A673 (cell line): ENCODE measurements at regions not wholly inside any gene's neighbourhood (a gene's known extent, or its start where the extent isn't known, plus 50 kb on each side); places are given as distances from the start of the nearest gene placed in this dataset.

Experiments
- BruUV-seq: library from RNA; stranded (reverse); fragments of 400-500 nt; replicated peaks from 2 replicates; lab custom pipeline; 2021; lab: Mats Ljungman, UMichigan
- CTCF ChIA-PET: fragments of 300-600 bp; sonication (Branson Sonifier 250); formaldehyde crosslinking; loops from one replicate; lab custom pipeline; 2022; ENCODE audit warnings: antibody characterized with exemption; lab: Charles Lee
- POLR2A ChIA-PET: fragments of 300-600 bp; sonication (Branson Sonifier 250); formaldehyde crosslinking; loops from one replicate; lab custom pipeline; 2022; ENCODE audit warnings: antibody characterized with exemption; ENCODE audit not compliant: low non-redundant PET; lab: Charles Lee
- DNase-seq: peaks from one replicate; pipeline ENCODE4 v3.0.0-alpha.2; 2015; ENCODE audit warnings: low spot score
- H3K27ac ChIP-seq: fragments of 200-600 bp; sonication (generic); 2 replicates; pipeline ENCODE4 v1.5.1; 2016; ENCODE audit warnings: mixed run types, low read depth, mild to moderate bottlenecking, mixed read lengths, antibody characterized with exemption, low read length; ENCODE audit not compliant: poor library complexity, severe bottlenecking
- H3K27me3 ChIP-seq: fragments of 200-600 bp; sonication (generic); replicated peaks from 2 replicates; pipeline ENCODE4 v1.6.1; 2017; ENCODE audit warnings: mixed run types, low read depth, mild to moderate bottlenecking, mixed read lengths, antibody characterized with exemption, low read length; ENCODE audit not compliant: insufficient read depth, poor library complexity
- H3K36me3 ChIP-seq: fragments of 200-600 bp; sonication (generic); 2 replicates; pipeline ENCODE4 v1.6.1; 2016; ENCODE audit warnings: mixed run types, mild to moderate bottlenecking, mixed read lengths, antibody characterized with exemption, low read length; ENCODE audit not compliant: insufficient read depth, poor library complexity, severe bottlenecking
- H3K4me1 ChIP-seq: fragments of 200-600 bp; sonication (generic); 2 replicates; pipeline ENCODE4 v1.6.1; 2017; ENCODE audit warnings: mixed run types, mild to moderate bottlenecking, mixed read lengths, antibody characterized with exemption, low read length; ENCODE audit not compliant: insufficient read depth, poor library complexity, severe bottlenecking
- H3K4me3 ChIP-seq: fragments of 200-600 bp; sonication (generic); 2 replicates; pipeline ENCODE4 v1.5.1; 2016; ENCODE audit warnings: low read depth, mixed run types, mild to moderate bottlenecking, mixed read lengths, low read length; ENCODE audit not compliant: poor library complexity, severe bottlenecking
- H3K9me3 ChIP-seq: fragments of 200-600 bp; sonication (generic); 2 replicates; pipeline ENCODE4 v1.6.1; 2016; ENCODE audit warnings: mixed run types, low read depth, mild to moderate bottlenecking, mixed read lengths, antibody characterized with exemption, low read length; ENCODE audit not compliant: poor library complexity, severe bottlenecking
- EZH2 ChIP-seq: fragments of 200-600 bp; sonication (generic); IDR thresholded peaks from 2 replicates; pipeline ENCODE4 v1.6.1; 2017; ENCODE audit warnings: borderline replicate concordance, low read depth, mild to moderate bottlenecking, mixed read lengths, antibody characterized with exemption, low read length; ENCODE audit not compliant: poor library complexity, severe bottlenecking
- intact Hi-C: fragments of 100-400 bp; cut with micrococcal nuclease; formaldehyde crosslinking; loops from one replicate; pipeline ENCODE4 v1.10.0; 2022; ENCODE audit not compliant: unreplicated experiment
- TF ChIP-seq, protein P1 (sequence below): fragments of 300-800, 200-600 bp; sonication (generic); conservative IDR thresholded peaks from 2 replicates; pipeline ENCODE4 v1.5.1; 2017; ENCODE audit warnings: low read depth, mild to moderate bottlenecking, antibody characterized with exemption, low read length, moderate library complexity, mixed read lengths

DNA sequence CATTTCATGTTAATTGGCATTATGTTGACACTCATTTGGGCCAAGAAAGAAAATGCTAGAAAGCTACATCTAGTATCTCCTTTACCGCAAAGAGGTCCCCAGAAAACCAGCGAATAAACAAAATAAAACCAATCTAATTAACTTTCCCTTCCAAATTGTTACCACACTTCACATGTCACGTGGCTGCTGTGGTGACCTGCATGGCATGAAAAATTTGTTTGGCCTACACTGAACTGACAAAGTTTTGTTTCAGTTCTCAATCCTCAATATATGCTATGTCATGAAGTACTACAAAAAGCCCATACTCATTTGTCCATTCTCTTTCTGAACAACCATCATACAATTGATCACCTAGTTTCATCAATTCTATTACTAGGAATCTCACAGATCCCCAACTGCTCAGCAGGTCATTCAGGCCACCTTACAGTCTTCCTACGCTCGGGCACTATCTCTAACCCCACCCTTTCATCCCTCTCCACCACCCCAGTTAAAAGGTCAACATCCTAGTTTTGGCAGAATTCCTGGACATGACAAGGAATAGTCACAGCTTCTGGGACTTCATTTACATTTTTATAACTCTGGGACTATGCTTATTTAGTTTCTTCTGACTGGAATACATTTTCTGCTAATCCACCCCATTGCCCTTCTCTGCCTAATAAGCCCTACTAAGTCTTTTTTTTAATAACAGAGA lies 480.4 kb downstream of the IGSF11 start:
- intact Hi-C loops = no loop called here
- Histone ChIP-seq H3K4me1 (no peaks in the 10 kb centered on the region), H3K27me3 (no peaks in the 10 kb centered on the region), H3K4me3 (no peak overlapping the region), H3K36me3 (no peaks in the 10 kb centered on the region), H3K27ac (no peak overlapping the region), H3K9me3 (no peaks in the 10 kb centered on the region)
- TF ChIP-seq, protein P1, sequence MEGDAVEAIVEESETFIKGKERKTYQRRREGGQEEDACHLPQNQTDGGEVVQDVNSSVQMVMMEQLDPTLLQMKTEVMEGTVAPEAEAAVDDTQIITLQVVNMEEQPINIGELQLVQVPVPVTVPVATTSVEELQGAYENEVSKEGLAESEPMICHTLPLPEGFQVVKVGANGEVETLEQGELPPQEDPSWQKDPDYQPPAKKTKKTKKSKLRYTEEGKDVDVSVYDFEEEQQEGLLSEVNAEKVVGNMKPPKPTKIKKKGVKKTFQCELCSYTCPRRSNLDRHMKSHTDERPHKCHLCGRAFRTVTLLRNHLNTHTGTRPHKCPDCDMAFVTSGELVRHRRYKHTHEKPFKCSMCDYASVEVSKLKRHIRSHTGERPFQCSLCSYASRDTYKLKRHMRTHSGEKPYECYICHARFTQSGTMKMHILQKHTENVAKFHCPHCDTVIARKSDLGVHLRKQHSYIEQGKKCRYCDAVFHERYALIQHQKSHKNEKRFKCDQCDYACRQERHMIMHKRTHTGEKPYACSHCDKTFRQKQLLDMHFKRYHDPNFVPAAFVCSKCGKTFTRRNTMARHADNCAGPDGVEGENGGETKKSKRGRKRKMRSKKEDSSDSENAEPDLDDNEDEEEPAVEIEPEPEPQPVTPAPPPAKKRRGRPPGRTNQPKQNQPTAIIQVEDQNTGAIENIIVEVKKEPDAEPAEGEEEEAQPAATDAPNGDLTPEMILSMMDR = no peak
- TF ChIP-seq EZH2 = no peak
- POLR2A ChIA-PET = no interaction called here
- no peak for DNase-seq
- CTCF ChIA-PET = no interaction called here
- BruUV-seq = no TSS peak

DNA sequence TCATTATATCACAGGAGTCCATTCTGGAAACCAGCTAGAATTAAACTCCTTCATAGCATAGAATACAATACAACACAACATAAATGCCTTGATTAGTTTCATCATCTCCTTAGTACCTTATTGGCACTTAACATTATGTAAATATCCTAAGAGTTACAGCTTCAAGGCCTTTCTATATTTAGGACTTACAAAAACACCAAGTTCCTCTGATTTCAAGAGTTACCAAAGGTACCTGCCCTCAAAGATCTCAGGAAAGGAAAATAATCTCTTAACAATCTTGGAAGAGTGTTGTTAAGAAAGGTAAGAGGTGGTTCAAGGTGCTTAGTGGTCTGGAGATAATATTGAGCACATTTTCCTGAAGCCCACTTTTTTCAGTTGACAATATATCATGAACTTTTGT lies 477.7 kb downstream of the IGSF11 start:
- intact Hi-C loops = no loop called here
- H3K4me1 ChIP-seq = no peaks in the 10 kb centered on the region
- POLR2A ChIA-PET = no interaction called here
- H3K27me3 ChIP-seq = no peaks in the 10 kb centered on the region
- no peak overlapping the region for H3K4me3 ChIP-seq
- no peaks in the 10 kb centered on the region for H3K9me3 ChIP-seq
- no peak for DNase-seq
- no peaks in the 10 kb centered on the region for H3K36me3 ChIP-seq
- BruUV-seq = no TSS peak
- TF ChIP-seq, protein P1 = no peak
- TF ChIP-seq EZH2 = no peak
- no peak overlapping the region for H3K27ac ChIP-seq
- CTCF ChIA-PET = no interaction called here

DNA sequence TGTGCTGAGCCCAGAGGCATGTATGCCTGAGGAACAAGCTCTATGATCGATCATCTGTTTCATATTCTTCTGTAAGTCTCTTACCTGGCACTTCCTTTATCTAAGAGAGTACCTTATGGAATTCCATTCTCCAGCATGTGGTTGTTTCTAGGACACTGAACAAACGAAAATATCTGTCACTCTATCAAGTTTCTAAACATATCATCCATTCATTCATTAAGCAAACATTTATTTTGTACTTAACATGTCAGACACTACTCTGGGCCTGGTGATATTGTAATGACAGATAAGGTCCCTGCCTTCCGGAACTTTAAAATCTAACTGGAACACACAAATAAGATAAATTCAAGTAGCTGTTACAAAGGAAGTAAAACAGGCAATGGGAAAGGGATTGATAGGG lies 477.1 kb downstream of the IGSF11 start:
- Histone ChIP-seq H3K36me3 (no peaks in the 10 kb centered on the region), H3K4me1 (no peaks in the 10 kb centered on the region), H3K27ac (no peak overlapping the region), H3K4me3 (no peak overlapping the region), H3K9me3 (no peaks in the 10 kb centered on the region), H3K27me3 (no peaks in the 10 kb centered on the region)
- BruUV-seq = no TSS peak
- no peak for TF ChIP-seq EZH2
- TF ChIP-seq, protein P1 = no peak
- intact Hi-C loops = no loop called here
- no peak for DNase-seq
- ChIA-PET CTCF (no interaction called here), POLR2A (no interaction called here)
